HG03432 (cell line): ENCODE measurements at regions not wholly inside any gene's neighbourhood (a gene's known extent, or its start where the extent isn't known, plus 50 kb on each side); places are given as distances from the start of the nearest gene placed in this dataset.
"Not testable (repeated sequence)": the region's sequence is repeated elsewhere in the genome, so short reads cannot be mapped to it uniquely, and the experiment has no call there.

Source experiments
- ATAC-seq: cut with Tn5 transposase; IDR thresholded peaks from one replicate; pipeline ENCODE4 v1.9.1; 2021; ENCODE audit warnings: mild to moderate bottlenecking, moderate library complexity; ENCODE audit not compliant: unreplicated experiment

- ATAC-seq = not testable (repeated sequence)
These were observed 77.2 kb downstream of the DLL1 start for GRCh38 chr6:170213637-170214018.

GRCh38 chr6:170212956-170213636, 77.8 kb downstream of the DLL1 start:
- no peak for ATAC-seq

DNA sequence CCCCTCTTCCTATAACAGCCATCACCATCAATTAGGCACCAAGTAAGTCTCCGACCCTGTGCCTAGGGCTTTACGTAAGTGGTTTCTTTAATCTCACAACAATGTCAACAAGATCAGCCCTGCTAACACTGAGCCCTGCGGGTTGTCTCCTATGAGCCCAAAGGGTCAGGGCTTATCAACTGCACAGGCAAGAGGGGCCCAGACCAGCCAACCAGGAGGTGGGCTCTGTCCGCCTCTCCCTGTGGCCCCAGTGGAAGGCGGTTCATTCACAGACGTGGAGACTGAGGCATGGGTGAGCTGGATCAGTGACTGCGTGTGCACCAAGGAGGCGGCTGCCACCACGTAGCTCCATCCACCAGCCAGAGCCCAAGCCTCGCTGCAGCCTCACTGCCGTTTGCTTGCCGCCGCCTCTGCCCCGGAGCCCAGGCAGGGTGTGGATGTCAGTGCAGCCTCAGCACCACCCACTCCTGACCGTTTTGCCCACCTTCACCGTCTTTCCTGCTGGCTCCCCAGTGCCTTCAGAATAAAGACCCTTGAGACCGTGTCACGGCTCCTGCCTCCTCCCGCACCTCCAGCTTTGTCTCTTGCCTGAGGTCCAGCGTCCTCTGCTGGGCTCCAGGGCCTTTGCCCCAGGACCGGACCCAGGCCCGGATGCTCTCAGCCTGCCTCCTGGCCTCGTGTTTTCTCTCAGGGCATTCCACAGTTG, 78.7 kb downstream of the DLL1 start:
- no peak for ATAC-seq

DNA sequence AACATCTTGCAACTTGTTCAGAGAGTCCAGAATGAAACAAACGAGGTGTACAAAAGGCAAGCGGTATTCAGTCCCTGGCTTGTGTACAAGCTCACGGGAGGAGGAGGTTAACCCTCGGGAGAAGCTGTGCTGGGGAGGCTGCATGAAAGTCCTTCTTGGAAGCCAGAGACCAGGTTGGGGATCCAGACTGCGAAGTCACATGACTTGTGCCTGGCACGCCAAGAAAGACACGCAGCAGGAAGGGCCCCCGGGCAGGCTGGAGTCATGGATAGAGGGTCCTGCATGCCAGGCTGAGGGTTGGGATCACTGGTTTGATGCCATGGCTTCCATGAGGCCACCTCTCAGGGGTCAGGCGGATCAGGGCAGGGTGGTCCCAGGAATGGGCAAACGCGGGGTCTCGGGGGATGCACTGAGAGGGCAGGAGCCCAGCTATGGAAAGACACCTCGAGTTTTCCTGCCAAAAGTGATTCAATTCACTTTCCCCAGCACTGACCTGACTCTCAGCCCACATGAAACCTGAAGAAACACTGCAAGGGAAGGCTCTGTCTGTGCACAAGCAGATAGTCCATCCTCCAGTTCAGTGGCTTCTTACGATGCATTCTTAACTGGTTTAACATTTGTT, 79.4 kb downstream of the DLL1 start:
- no peak for ATAC-seq

DNA sequence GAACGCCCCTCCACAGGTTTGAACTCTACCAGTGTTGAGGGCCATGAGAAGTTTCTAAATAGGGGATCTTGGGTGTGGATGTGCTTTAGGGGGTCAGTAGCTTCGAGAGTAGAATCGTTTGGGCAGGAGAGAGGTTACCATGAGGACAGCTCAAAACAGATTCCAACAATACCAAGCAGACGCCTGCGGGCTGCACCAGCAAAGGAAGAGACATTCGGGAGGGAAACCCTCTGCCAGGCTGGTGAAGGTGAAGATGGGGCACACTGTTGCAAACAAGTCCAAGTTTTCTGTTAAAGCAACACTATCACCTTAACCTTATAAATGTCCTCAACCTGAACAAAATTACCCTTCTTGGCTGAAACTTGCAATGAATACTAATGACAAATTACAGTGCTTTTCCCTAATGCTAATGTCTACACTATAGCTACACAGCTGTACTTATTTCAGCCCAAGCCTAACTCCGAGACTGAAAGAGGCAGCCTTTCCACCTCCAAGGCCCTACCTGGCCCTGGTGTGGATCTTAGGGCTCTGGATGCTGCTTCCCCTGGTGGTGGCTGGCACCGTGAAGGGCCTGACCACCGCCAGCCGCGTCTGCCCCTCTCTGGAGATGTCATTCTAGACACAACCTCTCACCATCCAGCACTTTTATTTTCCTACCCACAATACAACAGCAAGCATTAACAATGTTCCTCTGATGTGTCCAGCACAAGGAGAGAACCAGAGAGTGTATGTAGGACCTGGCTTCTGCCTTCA, 80.1 kb downstream of the DLL1 start:
- no peak for ATAC-seq

- ATAC-seq = no peak
These were observed 80.9 kb downstream of the DLL1 start for GRCh38 chr6:170210026-170210390.

DNA sequence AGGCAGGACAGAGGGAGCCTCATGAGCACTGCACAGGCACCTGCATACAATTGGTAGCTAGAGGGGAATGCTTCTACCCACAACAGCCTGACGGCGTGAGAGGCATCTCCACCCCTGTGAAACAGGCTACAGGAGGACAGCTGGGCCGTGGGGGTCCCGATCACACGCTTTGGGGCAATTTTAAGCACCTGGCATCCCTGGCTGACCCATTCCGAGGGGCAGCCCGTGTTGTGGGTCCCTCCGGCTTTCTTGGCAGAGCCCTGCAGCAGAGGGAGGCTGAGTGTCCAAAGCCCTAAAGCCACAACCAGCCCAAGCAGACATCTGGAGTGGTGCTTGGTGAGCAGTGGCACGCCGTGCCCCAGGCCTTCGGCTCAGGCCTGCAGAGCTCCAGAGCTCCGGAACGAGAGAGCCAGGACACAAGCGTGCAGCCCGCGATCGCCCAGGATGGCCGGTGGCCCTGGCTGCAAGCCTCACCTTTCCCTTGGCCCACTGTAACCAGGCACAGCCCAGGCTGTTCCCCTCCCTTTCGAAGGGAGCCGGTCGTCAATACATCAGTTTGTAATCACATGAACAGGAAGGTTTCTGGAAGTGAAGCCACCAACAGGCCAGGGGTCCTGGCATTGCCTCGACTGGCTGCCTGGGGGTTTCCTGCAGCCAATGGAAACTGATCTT, 81.4 kb downstream of the DLL1 start:
- no peak for ATAC-seq

DNA sequence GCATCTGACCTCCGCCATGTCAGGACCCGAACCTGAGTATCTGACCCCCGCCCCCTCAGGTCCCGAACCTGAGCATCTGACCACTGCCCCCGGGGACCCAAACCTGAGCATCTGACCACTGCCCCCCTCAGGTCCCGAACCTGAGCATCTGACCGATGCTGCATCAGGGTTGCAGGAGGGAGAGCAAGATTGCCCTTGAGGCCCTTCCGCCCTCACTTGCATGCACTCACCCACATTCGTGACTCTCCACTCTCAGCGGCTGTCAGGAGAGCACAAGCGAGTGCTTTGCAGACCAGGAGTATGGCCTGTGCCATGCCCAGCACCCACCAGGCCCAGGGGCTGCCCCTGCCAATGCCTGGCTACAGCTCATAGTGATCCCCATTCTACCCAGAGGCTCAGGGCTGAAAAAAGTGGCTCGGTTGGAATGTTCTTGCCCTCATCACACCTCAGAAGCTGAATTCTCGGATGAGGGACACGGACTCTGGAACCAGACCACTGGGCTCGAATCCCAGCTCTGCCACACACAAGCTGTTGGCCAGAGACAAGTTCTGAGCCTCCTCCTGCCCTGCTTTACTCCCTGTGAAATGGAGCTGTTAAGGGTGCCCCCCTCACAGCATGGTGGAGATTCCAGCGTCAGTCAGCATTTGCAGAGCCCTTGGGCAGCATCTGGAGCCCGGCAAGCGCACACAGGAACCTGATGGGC, 82.1 kb downstream of the DLL1 start:
- ATAC-seq = no peak

- ATAC-seq = no peak
These were observed 82.7 kb downstream of the DLL1 start for GRCh38 chr6:170208182-170208601.

DNA sequence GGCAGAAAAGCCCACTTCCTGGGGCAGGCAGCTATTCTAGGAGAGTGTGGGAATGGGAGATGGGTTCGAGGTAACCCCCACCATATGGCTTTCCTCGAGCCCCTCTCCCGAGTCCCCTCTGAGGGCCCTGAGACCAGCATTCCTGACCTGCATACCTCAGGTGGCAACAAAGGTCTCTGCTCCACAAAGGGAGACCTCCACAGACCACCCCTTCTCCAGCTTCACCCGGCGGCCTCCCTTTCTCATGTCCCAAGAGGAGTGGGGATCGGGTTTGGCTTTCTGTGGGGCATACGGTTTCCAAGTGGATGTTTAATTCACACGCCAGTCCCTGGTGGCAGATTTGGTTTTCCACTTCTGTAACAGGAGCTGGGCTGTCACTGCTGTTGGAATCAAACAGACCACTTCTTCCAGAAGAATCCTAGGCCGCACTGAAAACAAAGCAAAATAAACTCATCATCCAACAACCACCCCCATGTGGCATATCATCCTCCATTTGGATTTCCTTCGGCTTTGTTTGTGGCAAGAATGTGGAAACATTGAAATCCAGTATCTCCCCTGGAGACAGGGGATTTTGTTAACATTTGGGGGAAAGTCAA, 83.2 kb downstream of the DLL1 start:
- ATAC-seq = no peak

GRCh38 chr6:170206851-170207431, 83.9 kb downstream of the DLL1 start:
- ATAC-seq = no peak

DNA sequence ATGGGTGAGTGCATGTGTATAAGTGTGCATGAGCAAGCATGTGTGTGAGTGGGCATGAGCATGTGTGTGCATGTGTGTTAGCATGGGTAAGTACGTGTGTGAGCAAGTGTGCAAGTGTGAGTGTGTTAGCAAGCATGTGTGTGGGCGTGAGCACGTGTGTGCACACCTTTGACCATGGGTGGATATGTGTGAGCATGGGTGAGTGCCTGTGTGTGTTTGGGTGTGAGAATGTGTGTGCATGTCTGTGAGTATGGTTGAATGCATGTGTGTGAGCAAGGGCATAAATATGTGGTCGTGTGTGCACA, 84.6 kb downstream of the DLL1 start:
- no peak for ATAC-seq

- ATAC-seq = no peak
These were observed 85.2 kb downstream of the DLL1 start for GRCh38 chr6:170205534-170206316.

GRCh38 chr6:170205126-170205525, 85.8 kb downstream of the DLL1 start:
- no peak for ATAC-seq

DNA sequence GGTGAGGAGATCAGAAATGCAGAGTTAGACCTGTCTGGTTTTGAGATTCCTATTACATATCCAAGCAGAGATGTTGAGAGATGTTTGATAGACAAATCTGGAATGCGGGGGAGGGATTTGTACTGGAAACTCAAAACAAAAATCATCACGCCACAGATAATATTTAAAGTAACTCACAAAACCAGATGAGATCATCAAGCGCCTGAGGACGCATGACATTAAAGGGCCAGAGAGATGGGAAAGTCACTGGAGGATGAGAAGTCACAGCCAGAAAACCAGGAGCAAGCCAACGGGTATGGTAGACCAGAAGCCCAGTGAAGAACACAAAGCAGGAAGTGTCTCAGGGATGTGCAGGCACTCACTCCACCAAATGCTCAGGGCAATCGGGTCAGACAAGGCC, 87.7 kb downstream of the DLL1 start:
- no peak for ATAC-seq

- no peak for ATAC-seq
These were observed 88.3 kb downstream of the DLL1 start for GRCh38 chr6:170202416-170203135.

DNA sequence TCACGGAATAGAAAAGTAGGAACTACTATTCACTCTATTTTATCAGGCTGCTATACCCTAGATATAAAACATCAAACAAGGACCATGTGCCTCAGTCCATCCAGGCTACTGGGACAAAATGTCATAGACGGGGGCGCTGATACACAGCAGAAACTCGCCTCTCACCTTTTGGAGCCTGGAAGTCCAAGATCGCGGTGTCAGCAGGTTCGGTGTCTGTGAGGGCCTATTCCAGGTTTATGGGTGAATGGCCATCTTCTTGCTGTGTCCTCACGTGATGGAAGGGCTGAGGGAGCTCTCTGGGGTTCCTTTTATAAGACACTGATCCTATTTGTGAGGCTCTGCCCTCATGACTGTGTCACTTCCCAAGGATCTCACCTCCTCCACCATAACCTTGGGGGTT, 89.5 kb downstream of the DLL1 start:
- no peak for ATAC-seq

- ATAC-seq = no peak
These were observed 90.4 kb downstream of the DLL1 start for GRCh38 chr6:170200458-170200891.
